Esophagus squamous epithelium (tissue), 5 donors: ENCODE measurements at regions not wholly inside any gene's neighbourhood (a gene's known extent, or its start where the extent isn't known, plus 50 kb on each side); places are given as distances from the start of the nearest gene placed in this dataset.

ENCODE experiments used
- DNase-seq: peaks from one replicate; lab custom pipeline; 2025; lab: John Stamatoyannopoulos, UW
- H3K27ac ChIP-seq, 4 donors: fragments of 200-600 bp; sonication (generic); one replicate each; pipeline ENCODE4 v1.5.1; 2016 to 2019; ENCODE audit warnings: mild to moderate bottlenecking in 1 of 4
- H3K27me3 ChIP-seq, 4 donors: fragments of 200-600 bp; sonication (generic); 1 replicate in 3 of 4; 2 replicates in 1 of 4; pipeline versions ENCODE4 v1.5.1 to v1.6.0; 2017 to 2021; ENCODE audit warnings: antibody characterized with exemption in 1 of 4
- H3K36me3 ChIP-seq, 3 donors: fragments of 200-600 bp; sonication (generic); one replicate each; pipeline ENCODE4 v1.5.1; 2016 to 2019
- H3K4me1 ChIP-seq, 3 donors: fragments of 200-600 bp; sonication (generic); one replicate each; pipeline ENCODE4 v1.5.1; 2017 to 2019
- H3K4me3 ChIP-seq, 4 donors: fragments of 200-600 bp; sonication (generic); 1 replicate in 3 of 4; 2 replicates in 1 of 4; pipeline ENCODE4 v1.5.1; 2016 to 2019; ENCODE audit warnings: mild to moderate bottlenecking in 2 of 4, moderate library complexity in 1 of 4
- H3K9me3 ChIP-seq, 3 donors: fragments of 200-600 bp; sonication (generic); one replicate each; pipeline ENCODE4 v1.5.1; 2016 to 2019
- POLR2A ChIP-seq, 4 donors: fragments of 450-650 bp; IDR thresholded peaks; one replicate each; pipeline ENCODE4 v1.6.1; 2017; ENCODE audit warnings: antibody characterized with exemption in 4 of 4, mild to moderate bottlenecking in 4 of 4, moderate library complexity in 3 of 4
- WGBS, 2 donors: methylation state at CpG; one replicate each; pipeline ENCODE4 v1.1.5; 2018; 5-methylcytosine and 5-hydroxymethylcytosine counted together
- intact Hi-C: fragments of 100-400 bp; cut with DNase I; formaldehyde crosslinking; loops from one replicate; pipeline ENCODE4 v1.15.0; 2022
- TF ChIP-seq, protein P1 (sequence below), 6 experiments: fragments of 450-650 bp in 4 of 6; fragments of 200-600 bp in 2 of 6; sonication (generic) in 2 of 6; IDR thresholded peaks; one replicate each; pipeline ENCODE4 v1.5.1; 2016 to 2019; ENCODE audit warnings: antibody characterized with exemption in 6 of 6, mild to moderate bottlenecking in 4 of 6, moderate library complexity in 4 of 6
- donor health status: DM: yes; HTN: yes; CAD: no.

DNA sequence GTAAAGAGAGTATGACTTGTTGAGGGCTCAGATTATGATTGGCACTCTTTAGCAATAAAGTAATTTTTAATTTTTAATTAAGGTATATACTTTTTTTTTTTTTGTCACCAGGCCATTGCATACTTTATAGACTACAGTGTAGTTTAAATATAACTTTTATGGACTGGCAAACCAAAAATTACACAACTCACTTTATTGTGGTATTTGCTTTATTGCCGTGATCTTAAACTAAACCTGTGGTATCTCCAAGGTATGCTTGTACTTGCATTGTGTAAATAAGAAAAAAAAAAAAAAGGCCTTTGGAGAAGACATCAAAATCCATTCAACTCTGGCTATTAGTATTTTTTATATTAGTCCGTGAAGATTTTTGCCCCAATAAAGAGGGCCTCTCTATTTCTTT, 646.7 kb upstream of the FOXG1 start:
- WGBS, 2 donors = 55 to 59% methylated on average over 2 of the region's 2 CpGs
- no peak overlapping the region for H3K27ac ChIP-seq
- no peak overlapping the region for H3K4me3 ChIP-seq
- H3K27me3 ChIP-seq = no peaks in the 10 kb centered on the region
- DNase-seq = no peak
- no peaks in the 10 kb centered on the region for H3K36me3 ChIP-seq
- intact Hi-C loops = no loop called here
- no peak for TF ChIP-seq POLR2A (IDR thresholded peaks at IDR 0.05)
- TF ChIP-seq, protein P1, sequence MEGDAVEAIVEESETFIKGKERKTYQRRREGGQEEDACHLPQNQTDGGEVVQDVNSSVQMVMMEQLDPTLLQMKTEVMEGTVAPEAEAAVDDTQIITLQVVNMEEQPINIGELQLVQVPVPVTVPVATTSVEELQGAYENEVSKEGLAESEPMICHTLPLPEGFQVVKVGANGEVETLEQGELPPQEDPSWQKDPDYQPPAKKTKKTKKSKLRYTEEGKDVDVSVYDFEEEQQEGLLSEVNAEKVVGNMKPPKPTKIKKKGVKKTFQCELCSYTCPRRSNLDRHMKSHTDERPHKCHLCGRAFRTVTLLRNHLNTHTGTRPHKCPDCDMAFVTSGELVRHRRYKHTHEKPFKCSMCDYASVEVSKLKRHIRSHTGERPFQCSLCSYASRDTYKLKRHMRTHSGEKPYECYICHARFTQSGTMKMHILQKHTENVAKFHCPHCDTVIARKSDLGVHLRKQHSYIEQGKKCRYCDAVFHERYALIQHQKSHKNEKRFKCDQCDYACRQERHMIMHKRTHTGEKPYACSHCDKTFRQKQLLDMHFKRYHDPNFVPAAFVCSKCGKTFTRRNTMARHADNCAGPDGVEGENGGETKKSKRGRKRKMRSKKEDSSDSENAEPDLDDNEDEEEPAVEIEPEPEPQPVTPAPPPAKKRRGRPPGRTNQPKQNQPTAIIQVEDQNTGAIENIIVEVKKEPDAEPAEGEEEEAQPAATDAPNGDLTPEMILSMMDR (IDR thresholded peaks at IDR 0.05) = no peak
- H3K9me3 ChIP-seq = no peaks in the 10 kb centered on the region
- no peaks in the 10 kb centered on the region for H3K4me1 ChIP-seq

DNA sequence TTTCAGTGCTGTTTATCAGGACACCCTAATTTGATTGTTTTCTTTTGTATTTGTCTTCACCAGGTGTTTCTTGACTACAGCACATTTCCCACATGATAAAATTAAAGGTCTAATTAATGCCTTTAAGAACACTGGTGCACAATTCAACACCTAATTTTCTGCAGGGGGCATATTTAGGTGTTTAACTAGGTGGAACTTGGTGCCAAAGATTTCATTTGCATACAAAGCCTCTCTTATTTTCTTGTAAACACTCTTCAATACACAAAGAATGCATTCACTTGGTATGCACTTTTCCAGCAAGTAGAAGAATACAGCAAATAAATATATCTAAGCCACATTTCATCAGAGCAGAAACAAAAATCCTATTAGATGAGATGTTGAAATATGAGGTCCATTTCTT, 646.2 kb upstream of the FOXG1 start:
- TF ChIP-seq, protein P1 (IDR thresholded peaks at IDR 0.05) = no peak
- no peak for TF ChIP-seq POLR2A (IDR thresholded peaks at IDR 0.05)
- intact Hi-C loops = no loop called here
- Histone ChIP-seq H3K4me3 (no peak overlapping the region), H3K27ac (no peak overlapping the region), H3K36me3 (no peaks in the 10 kb centered on the region), H3K9me3 (no peaks in the 10 kb centered on the region), H3K27me3 (no peaks in the 10 kb centered on the region), H3K4me1 (no peaks in the 10 kb centered on the region)
- no peak for DNase-seq

DNA sequence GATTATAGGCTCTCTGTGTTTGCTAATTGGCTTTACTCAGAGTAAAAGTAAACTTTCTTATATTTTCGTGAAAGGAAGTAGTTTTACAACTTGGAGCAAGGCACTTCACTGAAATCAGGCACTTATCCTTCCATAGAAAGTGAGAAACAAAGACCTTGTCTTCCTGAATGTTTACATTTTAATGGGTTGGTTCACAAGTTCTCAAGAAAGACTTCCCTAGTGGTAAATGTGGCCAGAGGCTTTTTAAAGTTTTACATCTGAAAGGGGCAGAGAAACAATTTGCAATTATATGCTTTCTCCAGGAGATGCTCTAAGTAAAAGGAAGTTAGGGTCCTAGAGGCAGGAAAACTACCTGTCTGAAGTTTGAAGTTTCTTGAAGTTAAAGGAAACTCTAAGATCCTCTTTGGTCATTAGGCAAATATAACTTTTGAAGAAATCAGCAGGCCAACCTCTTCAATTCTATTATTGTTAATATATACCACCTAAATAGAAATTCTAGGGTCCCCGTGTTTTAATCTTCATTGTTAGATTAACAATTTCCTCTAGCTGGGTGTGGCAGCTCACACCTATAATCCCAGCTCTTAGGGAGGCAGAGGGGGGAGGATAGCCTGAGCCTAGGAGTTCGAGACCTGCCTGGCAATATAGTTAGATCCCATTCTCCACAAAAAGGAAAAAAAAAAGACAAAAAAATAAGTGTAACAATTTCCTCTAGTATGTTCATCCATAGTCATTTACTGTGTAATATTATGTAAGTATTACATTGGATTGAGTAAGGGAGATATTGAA, 644.9 kb upstream of the FOXG1 start:
- DNase-seq = no peak
- Histone ChIP-seq H3K4me3 (no peak overlapping the region), H3K36me3 (no peaks in the 10 kb centered on the region), H3K27me3 (no peaks in the 10 kb centered on the region), H3K9me3 (no peaks in the 10 kb centered on the region), H3K27ac (no peak overlapping the region), H3K4me1 (no peaks in the 10 kb centered on the region)
- WGBS, 2 donors = 33 to 38% methylated on average over 3 of the region's 3 CpGs
- intact Hi-C loops = no loop called here
- no peak for TF ChIP-seq POLR2A (IDR thresholded peaks at IDR 0.05)
- TF ChIP-seq, protein P1 (IDR thresholded peaks at IDR 0.05) = no peak

DNA sequence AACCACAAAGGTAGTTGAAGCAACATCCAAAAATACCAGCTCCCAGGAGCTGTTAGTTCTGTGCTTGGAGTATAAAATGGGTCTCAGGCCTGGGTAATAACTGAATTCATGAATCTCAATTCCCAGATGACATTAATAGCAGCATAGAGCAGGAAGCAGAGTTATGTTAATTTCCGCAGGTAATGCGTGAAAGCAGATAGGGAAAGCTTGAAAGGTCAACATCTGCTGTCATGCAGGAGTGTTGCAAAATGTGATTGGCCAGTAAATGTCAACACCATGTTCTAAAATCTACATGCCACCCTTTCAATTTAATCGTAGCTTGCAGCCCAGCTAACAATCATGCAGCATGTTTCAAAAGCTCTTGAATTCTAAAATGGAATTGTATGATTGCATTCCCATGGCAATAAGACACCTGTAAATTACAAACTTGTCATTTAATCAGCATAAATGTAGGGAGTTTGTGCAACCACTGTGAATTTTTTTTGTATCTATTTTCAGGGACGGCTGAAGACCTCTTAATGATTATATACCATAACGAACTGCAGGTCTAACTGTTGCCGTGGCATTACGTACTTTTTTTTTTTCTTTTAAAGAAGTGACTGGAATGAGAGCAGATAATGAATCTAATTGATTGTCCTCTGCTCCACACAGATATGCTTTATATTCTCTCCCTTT, 635.8 kb upstream of the FOXG1 start:
- intact Hi-C loops = no loop called here
- TF ChIP-seq, protein P1 (IDR thresholded peaks at IDR 0.05) = no peak
- TF ChIP-seq POLR2A (IDR thresholded peaks at IDR 0.05) = no peak
- DNase-seq = no peak
- H3K27ac ChIP-seq = no peak overlapping the region
- H3K36me3 ChIP-seq = no peaks in the 10 kb centered on the region
- H3K9me3 ChIP-seq = no peaks in the 10 kb centered on the region
- no peaks in the 10 kb centered on the region for H3K4me1 ChIP-seq
- H3K4me3 ChIP-seq = no peak overlapping the region
- 71 to 81% methylated on average over 7 of the region's 7 CpGs for WGBS, 2 donors
- H3K27me3 ChIP-seq = no peaks in the 10 kb centered on the region

DNA sequence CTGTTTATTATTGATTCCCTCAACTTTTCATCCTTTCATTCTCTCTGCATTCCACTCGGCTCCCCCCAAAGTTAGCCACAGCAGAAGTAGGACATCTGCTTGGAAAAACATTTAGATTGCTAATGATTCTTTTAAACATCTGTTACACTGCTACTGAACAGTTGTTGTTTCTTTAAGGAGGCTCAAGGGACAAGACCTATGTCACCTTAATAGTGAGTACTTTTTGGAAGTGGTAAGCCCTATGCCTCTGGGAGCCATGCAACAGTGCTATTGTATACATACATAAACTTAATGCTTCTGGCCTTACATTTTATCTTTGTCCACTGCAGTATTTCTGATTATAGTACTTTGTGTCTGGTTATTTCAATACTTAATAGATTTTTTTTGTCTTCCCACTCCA, 628.2 kb upstream of the FOXG1 start:
- 33 to 59% methylated on average over 1 of the region's 1 CpG for WGBS, 2 donors
- intact Hi-C loops = no loop called here
- Histone ChIP-seq H3K4me3 (no peak overlapping the region), H3K27me3 (no peaks in the 10 kb centered on the region), H3K36me3 (no peaks in the 10 kb centered on the region), H3K4me1 (no peaks in the 10 kb centered on the region), H3K27ac (no peak overlapping the region), H3K9me3 (no peaks in the 10 kb centered on the region)
- TF ChIP-seq, protein P1 (IDR thresholded peaks at IDR 0.05) = no peak
- TF ChIP-seq POLR2A (IDR thresholded peaks at IDR 0.05) = no peak
- DNase-seq = no peak
